ENCODE measurements at regions not wholly inside any gene's neighbourhood (a gene's known extent, or its start where the extent isn't known, plus 50 kb on each side); places are given as distances from the start of the nearest gene placed in this dataset.

- BruUV-seq (replicated peaks): no TSS peak
- intact Hi-C loops (cut with micrococcal nuclease; ENCODE audit: unreplicated experiment): no loop called here
- no peaks in the 10 kb centered on the region for H3K27me3 Mint-ChIP-seq (ENCODE audit: insufficient read depth, unreplicated experiment)
- no peaks in the 10 kb centered on the region for H3K4me1 Mint-ChIP-seq (ENCODE audit: low read depth, unreplicated experiment)
- no peaks in the 10 kb centered on the region for H3K36me3 ChIP-seq (ENCODE audit: control insufficient read depth, insufficient read depth, low read length)
- H3K4me3 Mint-ChIP-seq (ENCODE audit: unreplicated experiment): no peak overlapping the region
- POLR2A ChIA-PET: no interaction called here
- no peak overlapping the region for H3K4me3 ChIP-seq (ENCODE audit: low read depth, low read length)
- no peaks in the 10 kb centered on the region for H3K9me3 ChIP-seq
- CTCF ChIA-PET: no interaction called here
- DNase-seq: no peak
- no peak for TF ChIP-seq CTCF (IDR thresholded peaks at IDR 0.05; ENCODE audit: insufficient read depth in 1 of 2, low read depth in 1 of 2, low read length in 1 of 2, severe bottlenecking in 1 of 2, unreplicated experiment in 1 of 2)
- H3K36me3 Mint-ChIP-seq (ENCODE audit: insufficient read depth, unreplicated experiment): no peaks in the 10 kb centered on the region
- no peak overlapping the region for H3K27ac Mint-ChIP-seq (ENCODE audit: unreplicated experiment)
- no peaks in the 10 kb centered on the region for H3K27me3 ChIP-seq (replicated peaks; ENCODE audit: control insufficient read depth, insufficient read depth, low read length)
- H3K4me1 ChIP-seq: no peaks in the 10 kb centered on the region
- H3K9me3 Mint-ChIP-seq (ENCODE audit: unreplicated experiment): no peaks in the 10 kb centered on the region
Observed at GRCh38 chr17:13244513-13244912, 226.7 kb upstream of the ELAC2 start.

DNA sequence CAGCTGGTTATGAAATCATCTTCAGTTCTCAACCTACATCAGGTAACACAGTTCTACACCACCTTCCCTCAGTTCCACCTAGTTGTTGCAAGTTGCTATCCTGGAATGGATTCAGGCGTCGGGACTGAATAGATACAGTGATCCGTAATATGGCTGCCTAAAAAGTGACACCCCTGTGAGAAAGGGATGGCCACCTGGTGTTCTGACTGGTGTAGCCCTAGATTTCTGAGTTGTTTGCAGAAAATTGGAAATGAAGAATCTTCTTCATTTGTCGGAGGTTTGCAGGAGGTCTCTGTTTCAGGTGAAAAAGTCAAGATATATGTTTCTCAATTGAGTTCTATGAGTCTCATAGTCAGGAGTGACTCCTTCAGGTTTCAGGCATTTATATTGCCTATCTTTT lies 225.8 kb upstream of the ELAC2 start:
- intact Hi-C loops (cut with micrococcal nuclease; ENCODE audit: unreplicated experiment): no loop called here
- Mint-ChIP-seq H3K27ac (ENCODE audit: unreplicated experiment) (no peak overlapping the region), H3K9me3 (ENCODE audit: unreplicated experiment) (no peaks in the 10 kb centered on the region), H3K27me3 (ENCODE audit: insufficient read depth, unreplicated experiment) (no peaks in the 10 kb centered on the region), H3K4me3 (ENCODE audit: unreplicated experiment) (no peak overlapping the region), H3K4me1 (ENCODE audit: low read depth, unreplicated experiment) (no peaks in the 10 kb centered on the region), H3K36me3 (ENCODE audit: insufficient read depth, unreplicated experiment) (no peaks in the 10 kb centered on the region)
- no peak for DNase-seq
- ChIA-PET CTCF (no interaction called here), POLR2A (no interaction called here)
- no peaks in the 10 kb centered on the region for H3K9me3 ChIP-seq
- H3K27me3 ChIP-seq (replicated peaks; ENCODE audit: control insufficient read depth, insufficient read depth, low read length): no peaks in the 10 kb centered on the region
- no peaks in the 10 kb centered on the region for H3K36me3 ChIP-seq (ENCODE audit: control insufficient read depth, insufficient read depth, low read length)
- no peak overlapping the region for H3K4me3 ChIP-seq (ENCODE audit: low read depth, low read length)
- H3K4me1 ChIP-seq: no peaks in the 10 kb centered on the region
- TF ChIP-seq CTCF (IDR thresholded peaks at IDR 0.05; ENCODE audit: insufficient read depth in 1 of 2, low read depth in 1 of 2, low read length in 1 of 2, severe bottlenecking in 1 of 2, unreplicated experiment in 1 of 2): no peak
- BruUV-seq (replicated peaks): no TSS peak

DNA sequence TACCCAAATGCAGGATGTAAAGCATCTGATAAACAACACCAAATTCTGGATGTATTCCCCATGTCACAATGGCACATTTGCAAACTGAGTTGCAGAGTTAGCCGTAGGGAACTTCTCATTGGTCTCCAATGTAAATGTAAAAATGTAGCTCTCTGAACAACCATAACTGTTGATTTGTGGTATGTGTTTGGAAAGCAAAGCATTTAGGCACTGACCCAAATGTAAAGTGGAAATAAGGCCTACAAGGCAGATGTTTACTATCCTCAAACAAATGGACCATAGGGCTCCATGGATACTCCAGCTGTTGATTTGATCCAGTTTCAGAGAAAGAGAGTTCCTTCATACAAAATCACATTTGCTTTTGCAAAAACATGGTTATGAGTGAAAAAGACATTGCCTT lies 223.0 kb upstream of the ELAC2 start:
- Histone ChIP-seq H3K4me1 (no peaks in the 10 kb centered on the region), H3K27me3 (replicated peaks; ENCODE audit: control insufficient read depth, insufficient read depth, low read length) (no peaks in the 10 kb centered on the region), H3K9me3 (no peaks in the 10 kb centered on the region), H3K4me3 (ENCODE audit: low read depth, low read length) (no peak overlapping the region), H3K36me3 (ENCODE audit: control insufficient read depth, insufficient read depth, low read length) (no peaks in the 10 kb centered on the region)
- Mint-ChIP-seq H3K36me3 (ENCODE audit: insufficient read depth, unreplicated experiment) (no peaks in the 10 kb centered on the region), H3K4me3 (ENCODE audit: unreplicated experiment) (no peak overlapping the region), H3K4me1 (ENCODE audit: low read depth, unreplicated experiment) (no peaks in the 10 kb centered on the region), H3K27me3 (ENCODE audit: insufficient read depth, unreplicated experiment) (no peaks in the 10 kb centered on the region), H3K9me3 (ENCODE audit: unreplicated experiment) (no peaks in the 10 kb centered on the region), H3K27ac (ENCODE audit: unreplicated experiment) (no peak overlapping the region)
- intact Hi-C loops (cut with micrococcal nuclease; ENCODE audit: unreplicated experiment): no loop called here
- no TSS peak for BruUV-seq (replicated peaks)
- ChIA-PET CTCF (no interaction called here), POLR2A (no interaction called here)
- DNase-seq: no peak
- TF ChIP-seq CTCF (IDR thresholded peaks at IDR 0.05; ENCODE audit: insufficient read depth in 1 of 2, low read depth in 1 of 2, low read length in 1 of 2, severe bottlenecking in 1 of 2, unreplicated experiment in 1 of 2): no peak
